Muscle of leg (tissue), 3 donors: ENCODE measurements at regions not wholly inside any gene's neighbourhood (a gene's known extent, or its start where the extent isn't known, plus 50 kb on each side); places are given as distances from the start of the nearest gene placed in this dataset.

Experiments used
- DNase-seq: peaks from one replicate; pipeline ENCODE4 v3.0.0; 2013
- H3K27ac ChIP-seq: one replicate; pipeline ENCODE4 v1.5.1; 2013; ENCODE audit warnings: mild to moderate bottlenecking, low read length, control low read depth
- H3K27me3 ChIP-seq: one replicate; pipeline ENCODE4 v1.6.1; 2013; ENCODE audit warnings: low read length; ENCODE audit not compliant: control insufficient read depth, insufficient read depth
- H3K36me3 ChIP-seq: one replicate; pipeline ENCODE4 v1.6.1; 2013; ENCODE audit warnings: low read length; ENCODE audit not compliant: control insufficient read depth, insufficient read depth
- H3K4me1 ChIP-seq: one replicate; pipeline ENCODE4 v1.6.1; 2013; ENCODE audit warnings: low read length; ENCODE audit not compliant: control insufficient read depth, insufficient read depth
- H3K4me3 ChIP-seq: one replicate; pipeline ENCODE4 v1.5.1; 2013; ENCODE audit warnings: low read length, control low read depth
- H3K9me3 ChIP-seq: replicated peaks from 2 replicates; pipeline ENCODE4 v1.6.1; 2013; ENCODE audit warnings: low read depth, low read length; ENCODE audit not compliant: control insufficient read depth
- WGBS: methylation state at CpG from one replicate; pipeline ENCODE4 v1.1.5; 2013; ENCODE audit warnings: missing lambda C conversion rate; ENCODE audit not compliant: insufficient coverage; 5-methylcytosine and 5-hydroxymethylcytosine counted together

DNA sequence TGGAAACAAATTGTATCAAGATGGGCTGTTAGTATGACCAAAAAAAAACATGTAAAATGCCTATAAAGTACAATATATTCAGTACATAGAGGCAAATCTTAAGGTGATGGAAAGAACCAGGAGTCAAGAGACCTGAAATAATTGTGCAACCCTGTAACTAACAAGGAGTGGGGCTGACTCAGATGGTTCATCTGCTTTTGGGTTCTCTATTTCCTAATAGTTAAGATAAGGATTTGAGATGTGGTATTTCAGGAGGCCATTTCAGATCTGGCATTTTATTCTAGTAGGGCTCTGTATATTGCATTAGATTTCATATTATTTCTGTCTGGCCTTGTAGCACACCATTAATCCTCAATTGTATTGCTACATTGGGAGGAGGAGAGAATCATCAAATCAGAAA, 268.4 kb downstream of the HS3ST1 start:
- Histone ChIP-seq H3K4me3 (no peak overlapping the region), H3K36me3 (no peaks in the 10 kb centered on the region), H3K27ac (no peak overlapping the region), H3K4me1 (no peaks in the 10 kb centered on the region), H3K9me3 (no peaks in the 10 kb centered on the region), H3K27me3 (no peaks in the 10 kb centered on the region)
- no peak for DNase-seq

DNA sequence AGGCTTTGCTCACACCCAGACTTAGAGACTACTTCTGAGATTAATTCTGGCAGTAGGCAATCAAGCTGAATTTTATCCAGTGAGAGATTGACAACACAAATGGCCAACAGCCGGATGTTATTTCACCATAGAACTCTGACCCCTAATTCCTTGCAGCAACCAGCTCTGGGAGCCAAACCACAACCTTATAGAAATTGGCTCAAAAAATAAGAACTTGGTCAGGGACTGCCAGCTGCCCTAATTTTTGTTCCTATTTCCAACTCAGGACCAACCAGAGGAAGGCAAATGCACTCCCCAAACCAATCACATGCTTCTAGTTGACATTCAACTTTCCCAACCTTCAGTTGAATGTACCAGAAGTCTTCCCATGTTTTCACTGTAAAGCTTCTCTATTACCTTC, 269.7 kb downstream of the HS3ST1 start:
- Histone ChIP-seq H3K4me3 (no peak overlapping the region), H3K27me3 (no peaks in the 10 kb centered on the region), H3K4me1 (no peaks in the 10 kb centered on the region), H3K27ac (no peak overlapping the region), H3K36me3 (no peaks in the 10 kb centered on the region), H3K9me3 (no peaks in the 10 kb centered on the region)
- no peak for DNase-seq
- WGBS: 83% methylated on average over 1 of the region's 1 CpG

DNA sequence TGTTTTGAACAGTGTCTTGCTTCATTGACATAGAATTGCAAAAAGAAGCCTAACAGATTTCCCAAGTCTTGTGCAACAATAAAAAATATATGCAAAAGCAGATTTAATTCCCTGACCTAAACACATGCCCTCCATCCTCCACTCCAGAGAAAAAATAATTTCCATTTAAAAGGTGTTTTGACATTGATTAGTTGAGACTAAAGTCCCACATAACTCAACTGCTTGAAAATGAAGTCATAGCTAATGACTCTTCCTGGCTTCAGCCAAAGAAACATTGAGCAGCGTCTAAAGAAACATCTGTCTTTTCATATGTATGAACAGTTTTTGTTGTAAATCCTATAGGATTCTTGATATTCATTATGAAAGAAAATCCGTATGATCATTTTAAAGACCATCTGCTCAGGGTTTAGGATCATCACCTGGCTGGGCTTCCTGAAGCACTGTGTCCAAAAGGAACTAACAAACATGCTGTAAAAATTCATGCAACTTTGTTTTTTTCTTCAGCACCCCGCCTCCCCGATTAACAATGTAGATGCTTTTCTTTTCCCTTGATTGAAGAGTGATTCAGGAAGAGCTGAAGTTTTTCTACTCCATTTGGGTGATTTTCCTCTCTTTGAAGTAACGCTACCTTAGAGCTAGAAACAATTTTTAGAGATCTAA, 273.4 kb downstream of the HS3ST1 start:
- 0% methylated on average over 1 of the region's 5 CpGs for WGBS

DNA sequence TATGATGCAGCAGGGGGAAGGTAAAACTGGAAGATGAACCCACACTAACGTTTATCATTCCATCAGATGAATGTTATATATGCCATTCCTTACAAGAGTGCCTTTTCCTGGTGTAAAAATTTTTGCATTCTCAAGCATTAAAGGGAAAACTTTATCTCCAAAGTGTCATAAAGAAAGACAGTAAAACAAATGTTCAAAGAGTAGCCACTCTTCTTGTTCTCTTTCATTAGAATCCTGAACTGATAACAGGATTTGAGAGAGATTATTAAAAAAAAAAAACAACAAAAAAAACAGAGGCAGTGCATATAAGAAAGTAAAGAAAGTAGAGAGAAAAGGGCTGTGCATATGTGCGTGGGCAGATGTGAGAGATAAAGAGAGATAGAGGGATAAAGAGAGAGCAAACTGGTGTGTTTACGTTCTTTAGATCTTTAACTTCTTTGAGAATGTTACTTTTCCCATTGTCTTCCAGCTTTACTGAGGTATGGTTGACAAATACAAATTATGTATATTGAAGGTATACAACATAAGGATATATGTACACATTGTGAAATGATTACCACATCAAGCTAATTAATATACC, 275.4 kb downstream of the HS3ST1 start:
- Histone ChIP-seq H3K9me3 (no peaks in the 10 kb centered on the region), H3K27ac (no peak overlapping the region), H3K4me1 (no peaks in the 10 kb centered on the region), H3K27me3 (no peaks in the 10 kb centered on the region), H3K36me3 (no peaks in the 10 kb centered on the region), H3K4me3 (no peak overlapping the region)
- no CpG with 5 or more reads among the region's 3 CpGs for WGBS
- DNase-seq: no peak

More for the DNA sequence above, 273.4 kb downstream of the HS3ST1 start:
- Histone ChIP-seq H3K9me3 (no peaks in the 10 kb centered on the region), H3K4me3 (no peak overlapping the region), H3K4me1 (no peaks in the 10 kb centered on the region), H3K36me3 (no peaks in the 10 kb centered on the region), H3K27ac (no peak overlapping the region), H3K27me3 (no peaks in the 10 kb centered on the region)
- DNase-seq: peak; percentile 70

DNA sequence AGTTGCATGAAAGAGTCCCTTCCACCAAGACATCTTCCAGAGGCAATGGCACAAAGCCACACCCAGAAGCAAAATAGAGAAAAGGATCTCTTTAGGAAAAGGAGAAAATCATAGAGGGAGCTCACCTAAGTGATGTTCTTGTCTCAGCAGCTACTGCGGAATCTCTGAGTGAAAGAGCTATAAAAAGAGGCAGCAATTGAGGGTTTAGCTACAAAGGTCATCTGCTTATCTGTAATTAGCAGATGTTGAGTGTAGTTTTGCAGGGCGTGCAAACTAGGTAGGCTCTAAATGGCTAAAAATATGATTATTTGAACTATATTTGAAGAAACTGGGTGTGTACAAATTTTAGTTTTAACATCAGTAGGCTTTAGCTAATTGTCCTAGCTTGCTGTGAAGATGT, 276.0 kb downstream of the HS3ST1 start:
- WGBS: 95% methylated on average over 2 of the region's 2 CpGs

DNA sequence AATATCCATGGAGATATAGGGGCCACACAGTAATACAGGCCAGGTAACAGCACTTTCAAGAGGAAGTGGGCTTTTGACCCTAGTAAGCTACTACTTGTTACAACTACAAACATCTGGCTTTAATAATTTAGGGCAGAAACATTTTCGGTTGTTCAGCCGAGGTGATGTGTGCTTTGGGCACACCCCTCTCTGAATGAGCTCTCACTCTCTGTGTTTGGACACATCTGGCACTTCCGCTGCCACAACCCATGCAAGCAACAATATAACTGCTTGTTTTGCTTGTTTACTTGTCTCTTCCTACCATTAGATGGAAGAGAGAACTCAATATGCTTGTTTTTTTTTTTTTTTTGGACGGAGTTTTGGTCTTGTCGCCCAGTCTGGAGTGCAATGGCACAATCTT, 277.2 kb downstream of the HS3ST1 start:
- H3K4me3 ChIP-seq: no peak overlapping the region
- H3K4me1 ChIP-seq: no peaks in the 10 kb centered on the region
- H3K9me3 ChIP-seq: no peaks in the 10 kb centered on the region
- WGBS: 10% methylated on average over 2 of the region's 5 CpGs
- H3K27me3 ChIP-seq: no peaks in the 10 kb centered on the region
- H3K36me3 ChIP-seq: no peaks in the 10 kb centered on the region
- DNase-seq: no peak
- no peak overlapping the region for H3K27ac ChIP-seq

More for the DNA sequence above, 276.0 kb downstream of the HS3ST1 start:
- Histone ChIP-seq H3K27ac (no peak overlapping the region), H3K27me3 (no peaks in the 10 kb centered on the region), H3K9me3 (no peaks in the 10 kb centered on the region), H3K4me3 (no peak overlapping the region), H3K36me3 (no peaks in the 10 kb centered on the region), H3K4me1 (no peaks in the 10 kb centered on the region)
- no peak for DNase-seq

DNA sequence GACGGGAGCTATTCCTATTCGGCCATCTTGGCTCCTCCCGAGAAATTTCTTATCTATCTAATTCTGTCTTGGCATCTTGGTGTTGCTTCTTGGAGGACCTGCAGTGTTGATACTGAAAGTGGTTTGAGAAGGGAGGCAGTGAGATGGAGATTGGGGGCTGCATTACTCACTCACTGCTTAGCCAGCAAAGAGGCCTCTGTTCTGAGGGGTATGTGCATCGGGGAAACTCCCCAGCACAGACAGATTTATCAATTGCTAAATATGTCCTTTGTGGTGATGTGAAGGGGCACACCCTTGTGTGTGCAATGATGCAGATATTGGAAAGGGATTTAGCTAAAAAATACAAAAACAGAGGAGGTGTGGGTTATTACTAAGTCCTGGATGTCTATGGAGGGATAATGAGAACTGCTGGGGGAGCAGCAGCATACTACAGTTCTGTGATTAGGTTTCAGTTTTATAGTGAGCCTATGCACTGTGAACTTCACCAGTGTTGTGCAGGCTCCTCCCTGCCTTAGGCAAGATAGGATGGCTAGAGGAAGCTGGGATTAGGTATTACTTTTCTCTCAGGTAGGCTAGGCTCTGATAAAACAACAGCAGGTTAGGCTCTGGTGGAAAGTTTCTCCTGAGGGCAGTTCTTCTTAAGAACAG, 279.0 kb downstream of the HS3ST1 start:
- WGBS: no CpG with 5 or more reads among the region's 4 CpGs
- no peaks in the 10 kb centered on the region for H3K9me3 ChIP-seq
- H3K36me3 ChIP-seq: no peaks in the 10 kb centered on the region
- H3K27me3 ChIP-seq: no peaks in the 10 kb centered on the region
- no peaks in the 10 kb centered on the region for H3K4me1 ChIP-seq
- H3K27ac ChIP-seq: no peak overlapping the region
- no peak overlapping the region for H3K4me3 ChIP-seq
- no peak for DNase-seq

DNA sequence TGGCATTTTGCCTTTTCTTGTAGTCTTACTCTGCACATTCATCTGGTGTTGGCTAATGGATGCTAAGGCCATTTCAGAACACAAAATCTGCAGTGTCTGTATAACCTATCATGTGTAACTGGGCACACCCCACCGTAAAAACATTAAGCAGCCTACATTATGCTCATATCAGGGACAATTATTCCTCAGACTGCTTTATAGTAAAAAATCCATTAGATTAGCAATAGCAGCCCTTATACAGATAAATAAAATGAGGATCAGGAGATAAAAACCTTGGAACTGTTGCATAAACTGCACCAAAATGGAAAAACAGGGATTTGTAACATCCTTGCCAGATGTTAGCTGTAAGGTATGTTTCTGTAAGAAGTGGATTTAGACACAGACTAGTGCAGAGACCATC, 288.8 kb downstream of the HS3ST1 start:
- no peak for DNase-seq
- WGBS: no CpG with 5 or more reads among the region's 1 CpG

DNA sequence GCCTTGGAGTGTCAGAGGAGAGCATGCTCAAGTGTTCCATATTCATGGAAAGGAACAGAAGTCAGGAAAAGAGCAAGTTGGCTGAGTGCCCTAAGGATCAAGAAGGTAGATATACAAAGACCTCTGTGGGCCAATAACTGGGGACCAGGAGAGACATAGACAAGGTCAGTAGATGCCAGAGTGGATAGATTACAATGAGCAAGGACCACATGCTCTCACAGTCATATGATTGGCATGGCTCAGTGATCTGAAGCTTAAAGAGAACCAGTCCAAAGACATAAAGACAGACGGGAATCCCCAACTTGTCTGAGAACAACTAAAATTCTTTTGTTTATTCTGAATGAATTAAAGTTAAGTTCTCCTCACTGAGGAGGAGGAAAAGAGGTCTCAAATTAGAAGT, 289.7 kb downstream of the HS3ST1 start:
- Histone ChIP-seq H3K9me3 (peaks cover 6% of the 10 kb centered on the region), H3K36me3 (no peaks in the 10 kb centered on the region), H3K27ac (no peak overlapping the region), H3K4me1 (no peaks in the 10 kb centered on the region), H3K4me3 (no peak overlapping the region), H3K27me3 (no peaks in the 10 kb centered on the region)
- no peak for DNase-seq
- no CpG with 5 or more reads among the region's 1 CpG for WGBS

More for the DNA sequence above, 288.8 kb downstream of the HS3ST1 start:
- Histone ChIP-seq H3K27ac (no peak overlapping the region), H3K27me3 (no peaks in the 10 kb centered on the region), H3K4me1 (no peaks in the 10 kb centered on the region), H3K9me3 (peaks cover 6% of the 10 kb centered on the region), H3K36me3 (no peaks in the 10 kb centered on the region), H3K4me3 (no peak overlapping the region)

DNA sequence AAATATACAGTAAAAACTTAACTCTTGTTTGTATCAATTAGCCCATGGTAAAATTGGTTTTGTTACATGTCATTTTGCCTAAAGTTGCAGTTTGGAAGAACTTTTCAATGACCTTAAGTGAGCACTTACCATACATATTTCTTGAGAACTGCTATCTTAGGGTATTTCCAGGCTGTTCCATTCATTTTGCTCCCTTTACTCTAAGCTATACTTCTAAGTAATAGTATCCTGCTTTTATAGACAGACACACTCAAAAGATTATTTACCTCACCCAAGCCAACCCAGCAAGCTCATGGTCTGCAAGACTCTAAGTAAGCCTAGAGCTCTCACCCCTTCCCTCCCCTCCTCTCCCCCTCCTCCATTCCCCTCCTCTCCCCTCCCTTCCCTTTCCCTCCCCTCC, 294.0 kb downstream of the HS3ST1 start:
- H3K36me3 ChIP-seq: no peaks in the 10 kb centered on the region
- H3K9me3 ChIP-seq: peaks cover 3% of the 10 kb centered on the region
- DNase-seq: no peak
- H3K4me1 ChIP-seq: no peaks in the 10 kb centered on the region
- H3K27me3 ChIP-seq: no peaks in the 10 kb centered on the region
- no peak overlapping the region for H3K4me3 ChIP-seq
- H3K27ac ChIP-seq: no peak overlapping the region
